ENCODE measurements at regions not wholly inside any gene's neighbourhood (a gene's known extent, or its start where the extent isn't known, plus 50 kb on each side); places are given as distances from the start of the nearest gene placed in this dataset.
"Not testable (repeated sequence)": the region's sequence is repeated elsewhere in the genome, so short reads cannot be mapped to it uniquely, and the experiment has no call there.

- DNase-seq (ENCODE audit: extremely low read depth, low read depth): no peak
- no peak for TF ChIP-seq CTCF (IDR thresholded peaks at IDR 0.05; ENCODE audit: low read depth, low read length)
Measured at GRCh38 chr1:195849180-195849579, 759.1 kb downstream of the KCNT2 start.

- DNase-seq (ENCODE audit: extremely low read depth, low read depth): not testable (repeated sequence)
Measured at GRCh38 chr1:195847957-195848875, 760.0 kb downstream of the KCNT2 start.

GRCh38 chr1:195831789-195832188, 776.5 kb downstream of the KCNT2 start:
- no peak for TF ChIP-seq CTCF (IDR thresholded peaks at IDR 0.05; ENCODE audit: low read depth, low read length)
- no peak for DNase-seq (ENCODE audit: extremely low read depth, low read depth)

GRCh38 chr1:195828325-195828724, 779.9 kb downstream of the KCNT2 start:
- no peak for DNase-seq (ENCODE audit: extremely low read depth, low read depth)
- no peak for TF ChIP-seq CTCF (IDR thresholded peaks at IDR 0.05; ENCODE audit: low read depth, low read length)

GRCh38 chr1:195820925-195821324, 787.3 kb downstream of the KCNT2 start:
- DNase-seq (ENCODE audit: extremely low read depth, low read depth): no peak
- no peak for TF ChIP-seq CTCF (IDR thresholded peaks at IDR 0.05; ENCODE audit: low read depth, low read length)

- no peak for DNase-seq (ENCODE audit: extremely low read depth, low read depth)
- no peak for TF ChIP-seq CTCF (IDR thresholded peaks at IDR 0.05; ENCODE audit: low read depth, low read length)
Measured at GRCh38 chr1:195806060-195806459, 802.2 kb downstream of the KCNT2 start.

GRCh38 chr1:195804547-195804946, 803.7 kb downstream of the KCNT2 start:
- no peak for DNase-seq (ENCODE audit: extremely low read depth, low read depth)
- TF ChIP-seq CTCF (IDR thresholded peaks at IDR 0.05; ENCODE audit: low read depth, low read length): no peak

GRCh38 chr1:195799016-195799415, 809.2 kb downstream of the KCNT2 start:
- no peak for TF ChIP-seq CTCF (IDR thresholded peaks at IDR 0.05; ENCODE audit: low read depth, low read length)
- DNase-seq (ENCODE audit: extremely low read depth, low read depth): no peak
